ENCODE measurements at regions not wholly inside any gene's neighbourhood (a gene's known extent, or its start where the extent isn't known, plus 50 kb on each side); places are given as distances from the start of the nearest gene placed in this dataset.

GRCh38 chr5:142426129-142427014 lies 101.6 kb upstream of the SPRY4 start:
- DNase-seq (ENCODE audit: low spot score), result no peak
- no peaks in the 10 kb centered on the region for H3K27me3 Mint-ChIP-seq (ENCODE audit: insufficient read depth, low read depth, poor library complexity)
- no peaks in the 10 kb centered on the region for H3F3A ChIP-seq (replicated peaks; ENCODE audit: low read depth)
- ATAC-seq, result peak; percentile 65
- no peaks in the 10 kb centered on the region for H4K20me1 ChIP-seq (replicated peaks; ENCODE audit: insufficient read depth)
- TF ChIP-seq CREB1 (CRISPR knock-in tag; IDR thresholded peaks at IDR 0.05; ENCODE audit: low read depth) (no peak), CTCF (conservative IDR thresholded peaks at IDR 0.05; ENCODE audit: low read depth in 2 of 2) (no peak), NANOG (IDR thresholded peaks at IDR 0.05; ENCODE audit: borderline replicate concordance) (peak; percentile 23; the same call in 1 of the 2 replicates), ZNF462 (CRISPR knock-in tag; IDR thresholded peaks at IDR 0.05) (no peak), ZNF331 (CRISPR knock-in tag; IDR thresholded peaks at IDR 0.05; ENCODE audit: low read depth) (no peak)
- peak overlapping the region; percentile 32; the same call in 1 of the 2 replicates for H3K27ac ChIP-seq (ENCODE audit: low read depth)
- H3K79me2 ChIP-seq (replicated peaks; ENCODE audit: insufficient read depth), result no peaks in the 10 kb centered on the region
- peaks cover 17% of the 10 kb centered on the region for H3K4me1 ChIP-seq (ENCODE audit: insufficient read depth)
- no peaks in the 10 kb centered on the region for H3K27me3 ChIP-seq (ENCODE audit: insufficient read depth)
- H3K4me3 Mint-ChIP-seq, result peak overlapping the region; percentile 42
- no peaks in the 10 kb centered on the region for H3K36me3 ChIP-seq (ENCODE audit: insufficient read depth)
- H3K9me3 Mint-ChIP-seq, result no peaks in the 10 kb centered on the region; the same call in 2 of the 3 replicates
- H3K4me1 Mint-ChIP-seq, result peaks cover 34% of the 10 kb centered on the region
- H3K36me3 Mint-ChIP-seq (ENCODE audit: low read depth), result peaks cover 16% of the 10 kb centered on the region
- H3K4me3 ChIP-seq, result no peak overlapping the region
- H3K9me2 ChIP-seq (ENCODE audit: insufficient read depth), result peaks cover 10% of the 10 kb centered on the region; the same call in 1 of the 2 replicates
- H3K27ac Mint-ChIP-seq, result peak overlapping the region; percentile 90
- H2AFZ ChIP-seq, result peak overlapping the region; percentile 30; the same call in 1 of the 2 replicates
- H3K4me2 ChIP-seq, result peak overlapping the region; percentile 25
